ENCODE measurements at regions not wholly inside any gene's neighbourhood (a gene's known extent, or its start where the extent isn't known, plus 50 kb on each side); places are given as distances from the start of the nearest gene placed in this dataset.

DNA sequence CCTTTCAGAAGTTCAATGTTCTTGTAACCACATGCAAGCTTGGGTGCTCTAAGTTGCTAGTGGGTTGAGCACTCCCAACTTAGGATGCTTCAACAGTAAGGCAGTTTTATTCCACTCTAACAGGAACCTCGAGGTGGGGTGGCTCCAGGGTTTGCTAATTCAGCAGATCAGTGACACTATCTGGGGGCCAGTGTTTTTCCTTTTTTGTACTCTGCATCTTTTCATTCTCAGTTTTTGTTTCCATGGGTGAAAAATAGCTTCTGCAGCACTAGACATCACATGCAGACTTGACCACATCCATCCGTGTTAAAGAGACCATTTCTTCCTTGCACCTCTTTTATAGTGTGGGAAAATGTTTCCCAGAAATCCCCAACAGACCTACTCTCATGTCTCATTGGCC is 497.6 kb downstream of the STIM2 start:
- no peaks in the 10 kb centered on the region for H3K27me3 Mint-ChIP-seq (ENCODE audit: low read depth)
- no peak for DNase-seq (ENCODE audit: low read depth, low spot score)
- no peak overlapping the region for H3K4me3 Mint-ChIP-seq
- TF ChIP-seq, protein P1, sequence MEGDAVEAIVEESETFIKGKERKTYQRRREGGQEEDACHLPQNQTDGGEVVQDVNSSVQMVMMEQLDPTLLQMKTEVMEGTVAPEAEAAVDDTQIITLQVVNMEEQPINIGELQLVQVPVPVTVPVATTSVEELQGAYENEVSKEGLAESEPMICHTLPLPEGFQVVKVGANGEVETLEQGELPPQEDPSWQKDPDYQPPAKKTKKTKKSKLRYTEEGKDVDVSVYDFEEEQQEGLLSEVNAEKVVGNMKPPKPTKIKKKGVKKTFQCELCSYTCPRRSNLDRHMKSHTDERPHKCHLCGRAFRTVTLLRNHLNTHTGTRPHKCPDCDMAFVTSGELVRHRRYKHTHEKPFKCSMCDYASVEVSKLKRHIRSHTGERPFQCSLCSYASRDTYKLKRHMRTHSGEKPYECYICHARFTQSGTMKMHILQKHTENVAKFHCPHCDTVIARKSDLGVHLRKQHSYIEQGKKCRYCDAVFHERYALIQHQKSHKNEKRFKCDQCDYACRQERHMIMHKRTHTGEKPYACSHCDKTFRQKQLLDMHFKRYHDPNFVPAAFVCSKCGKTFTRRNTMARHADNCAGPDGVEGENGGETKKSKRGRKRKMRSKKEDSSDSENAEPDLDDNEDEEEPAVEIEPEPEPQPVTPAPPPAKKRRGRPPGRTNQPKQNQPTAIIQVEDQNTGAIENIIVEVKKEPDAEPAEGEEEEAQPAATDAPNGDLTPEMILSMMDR (conservative IDR thresholded peaks at IDR 0.05) = no peak
- no peak overlapping the region for H3K27ac Mint-ChIP-seq (ENCODE audit: unreplicated experiment)
- peaks cover 63% of the 10 kb centered on the region for H3K4me1 Mint-ChIP-seq
- H3K9me3 Mint-ChIP-seq = peaks cover 2% of the 10 kb centered on the region
- H3K36me3 Mint-ChIP-seq (ENCODE audit: low read depth) = no peaks in the 10 kb centered on the region

DNA sequence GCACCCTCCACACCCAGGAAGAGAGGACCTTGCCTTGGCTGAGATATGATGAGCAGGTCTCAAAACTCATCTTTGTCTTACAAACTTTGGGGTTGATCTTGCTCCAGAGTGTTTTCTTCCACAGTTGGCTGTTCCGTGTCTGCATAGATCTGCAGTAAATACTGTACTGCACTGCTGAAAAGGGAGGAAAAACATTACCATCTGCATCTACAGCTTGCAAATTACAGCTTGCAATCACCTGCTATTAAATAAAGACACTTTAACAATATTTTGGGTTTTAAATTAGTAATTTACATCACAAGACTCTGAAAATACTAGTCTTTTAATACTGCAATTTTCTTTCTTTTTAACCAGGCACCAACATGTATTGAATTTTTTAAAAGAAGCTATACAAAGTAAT is 499.5 kb downstream of the STIM2 start:
- TF ChIP-seq, protein P1 (conservative IDR thresholded peaks at IDR 0.05) = no peak
- H3K36me3 Mint-ChIP-seq (ENCODE audit: low read depth) = no peaks in the 10 kb centered on the region
- no peak for DNase-seq (ENCODE audit: low read depth, low spot score)
- peaks cover 64% of the 10 kb centered on the region for H3K4me1 Mint-ChIP-seq
- H3K27me3 Mint-ChIP-seq (ENCODE audit: low read depth) = no peaks in the 10 kb centered on the region
- peak overlapping the region; percentile 61 for H3K4me3 Mint-ChIP-seq
- H3K27ac Mint-ChIP-seq (ENCODE audit: unreplicated experiment) = peak overlapping the region; percentile 43
- no peaks in the 10 kb centered on the region for H3K9me3 Mint-ChIP-seq

DNA sequence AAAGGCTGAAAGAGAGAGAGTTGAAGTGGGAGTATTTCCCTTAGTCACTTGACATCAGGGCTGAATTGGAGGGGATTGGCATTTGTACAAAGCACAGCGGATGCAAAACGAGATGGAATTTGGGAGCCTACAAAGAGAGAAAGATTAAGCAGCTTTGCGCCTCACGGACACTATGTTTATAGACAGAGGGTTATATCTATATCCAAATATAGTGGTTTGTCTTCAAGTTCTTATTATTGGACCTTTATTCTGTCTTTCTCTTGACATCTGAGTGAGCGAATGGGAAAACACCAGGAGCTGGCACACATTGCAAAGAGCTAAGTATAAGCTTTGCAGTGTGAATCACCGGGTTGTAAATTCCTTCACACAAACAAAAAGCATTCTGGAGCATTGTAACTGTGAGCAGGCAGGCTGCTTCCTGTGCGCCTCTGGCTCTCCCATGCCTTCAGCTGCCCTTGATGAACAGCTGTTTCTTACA is 500.2 kb downstream of the STIM2 start:
- peaks cover 64% of the 10 kb centered on the region for H3K4me1 Mint-ChIP-seq
- DNase-seq (ENCODE audit: low read depth, low spot score) = peak; percentile 1
- no peaks in the 10 kb centered on the region for H3K9me3 Mint-ChIP-seq
- H3K4me3 Mint-ChIP-seq = peak overlapping the region; percentile 61
- H3K36me3 Mint-ChIP-seq (ENCODE audit: low read depth) = no peaks in the 10 kb centered on the region
- H3K27ac Mint-ChIP-seq (ENCODE audit: unreplicated experiment) = peak overlapping the region; percentile 43
- no peaks in the 10 kb centered on the region for H3K27me3 Mint-ChIP-seq (ENCODE audit: low read depth)
- TF ChIP-seq, protein P1 (conservative IDR thresholded peaks at IDR 0.05) = no peak

DNA sequence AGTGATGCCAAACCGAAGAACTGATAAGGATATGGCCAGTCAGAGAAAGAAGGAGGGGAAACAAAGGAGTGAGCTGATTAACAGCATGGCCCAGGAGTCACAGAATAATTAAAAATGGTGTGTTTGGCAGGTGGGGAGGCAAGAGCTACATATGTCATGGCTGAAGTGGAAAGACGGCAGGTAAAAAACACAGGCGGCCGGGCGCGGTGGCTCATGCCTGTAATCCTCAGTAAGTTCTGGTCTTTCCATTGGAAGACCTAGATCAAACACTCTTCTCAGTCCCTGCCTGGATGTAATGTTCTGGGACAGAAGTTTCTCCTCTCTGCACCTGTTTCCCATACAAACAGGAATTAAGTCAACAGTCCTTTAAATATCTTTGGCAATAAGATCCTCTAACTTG is 503.9 kb downstream of the STIM2 start:
- TF ChIP-seq, protein P1 (conservative IDR thresholded peaks at IDR 0.05) = no peak
- Mint-ChIP-seq H3K36me3 (ENCODE audit: low read depth) (peaks cover 2% of the 10 kb centered on the region), H3K27ac (ENCODE audit: unreplicated experiment) (no peak overlapping the region), H3K4me3 (no peak overlapping the region), H3K27me3 (ENCODE audit: low read depth) (no peaks in the 10 kb centered on the region), H3K4me1 (peaks cover 37% of the 10 kb centered on the region), H3K9me3 (peaks cover 4% of the 10 kb centered on the region)
- no peak for DNase-seq (ENCODE audit: low read depth, low spot score)

DNA sequence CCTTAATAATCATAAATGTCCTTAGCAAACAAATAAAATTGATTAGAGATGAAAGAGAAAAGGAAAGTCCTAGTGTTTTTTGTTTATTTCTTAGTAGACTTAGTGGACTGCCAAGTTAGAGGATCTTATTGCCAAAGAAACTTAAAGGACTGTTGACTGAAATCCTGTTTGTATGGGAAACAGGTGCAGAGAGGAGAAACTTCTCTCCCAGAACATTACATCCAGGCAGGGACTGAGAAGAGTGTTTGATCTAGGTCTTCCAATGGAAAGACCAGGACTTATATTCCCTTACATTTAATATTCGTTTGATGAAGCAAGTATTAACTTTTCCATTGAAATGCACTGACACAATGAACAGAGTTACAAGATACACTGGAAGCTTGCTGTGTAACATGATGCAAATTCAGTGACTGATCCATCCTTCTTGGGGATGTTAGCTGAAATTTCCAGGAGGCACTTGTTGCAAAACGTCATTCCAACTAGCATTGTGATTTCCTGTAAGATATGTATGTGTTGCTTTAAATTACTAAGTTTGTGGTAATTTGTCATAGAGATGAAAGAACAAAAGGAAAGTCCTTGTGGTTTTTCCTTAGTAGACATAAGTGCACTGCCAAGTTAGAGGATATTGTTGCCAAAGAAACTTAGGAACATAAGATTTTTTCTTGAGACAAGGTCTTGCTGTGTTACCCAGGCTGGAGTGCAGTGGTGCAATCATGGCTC is 505.6 kb downstream of the STIM2 start:
- Mint-ChIP-seq H3K4me1 (peaks cover 20% of the 10 kb centered on the region), H3K4me3 (no peak overlapping the region), H3K9me3 (peaks cover 6% of the 10 kb centered on the region), H3K27me3 (ENCODE audit: low read depth) (no peaks in the 10 kb centered on the region), H3K36me3 (ENCODE audit: low read depth) (peaks cover 2% of the 10 kb centered on the region), H3K27ac (ENCODE audit: unreplicated experiment) (no peak overlapping the region)
- DNase-seq (ENCODE audit: low read depth, low spot score) = no peak
- TF ChIP-seq, protein P1 (conservative IDR thresholded peaks at IDR 0.05) = no peak

Data from neural crest cell (in vitro differentiated cells).